Caco-2 (cell line): ENCODE measurements at regions not wholly inside any gene's neighbourhood (a gene's known extent, or its start where the extent isn't known, plus 50 kb on each side); places are given as distances from the start of the nearest gene placed in this dataset.

ENCODE experiments used
- BruUV-seq: library from RNA; stranded (reverse); fragments of 400-500 nt; replicated peaks from 2 replicates; lab custom pipeline; 2021; lab: Mats Ljungman, UMichigan
- CTCF ChIA-PET: fragments of 300-600 bp; sonication (Branson Sonifier 250); formaldehyde crosslinking; loops from one replicate; lab custom pipeline; 2022; ENCODE audit warnings: antibody characterized with exemption; lab: Charles Lee
- POLR2A ChIA-PET: fragments of 300-600 bp; sonication (Branson Sonifier 250); formaldehyde crosslinking; loops from one replicate; lab custom pipeline; 2022; ENCODE audit warnings: antibody characterized with exemption; lab: Charles Lee
- DNase-seq, 2 experiments: peaks; one replicate each; pipeline versions ENCODE4 v3.0.0 to v3.0.0-alpha.2; 2020 to 2022
- H3K27me3 ChIP-seq: replicated peaks from 2 replicates; pipeline ENCODE4 v1.6.0; 2011; ENCODE audit warnings: low read length; ENCODE audit not compliant: control insufficient read depth, insufficient read depth
- H3K36me3 ChIP-seq: 2 replicates; pipeline ENCODE4 v1.5.1; 2011; ENCODE audit warnings: low read length; ENCODE audit not compliant: control insufficient read depth, insufficient read depth
- H3K4me1 ChIP-seq: fragments of 250-450 bp; sonication (Bioruptor Pico); 2 replicates; pipeline ENCODE4 v1.5.1; 2020; ENCODE audit warnings: mild to moderate bottlenecking
- H3K4me3 ChIP-seq: 2 replicates; pipeline ENCODE4 v1.5.1; 2011; ENCODE audit warnings: low read depth, mild to moderate bottlenecking, control low read depth, low read length
- H3K9me3 ChIP-seq: fragments of 250-450 bp; sonication (Bioruptor Pico); 2 replicates; pipeline ENCODE4 v1.5.1; 2020; ENCODE audit warnings: mild to moderate bottlenecking, moderate library complexity
- H3K27ac Mint-ChIP-seq: one replicate; pipeline ENCODE4 v1.8.0; 2022; ENCODE audit warnings: mixed read lengths; ENCODE audit not compliant: unreplicated experiment
- H3K27me3 Mint-ChIP-seq: one replicate; pipeline ENCODE4 v1.8.0; 2022; ENCODE audit warnings: mixed read lengths; ENCODE audit not compliant: insufficient read depth, unreplicated experiment
- H3K36me3 Mint-ChIP-seq: one replicate; pipeline ENCODE4 v1.8.0; 2022; ENCODE audit warnings: mild to moderate bottlenecking, mixed read lengths; ENCODE audit not compliant: insufficient read depth, unreplicated experiment
- H3K4me1 Mint-ChIP-seq: one replicate; pipeline ENCODE4 v1.8.0; 2022; ENCODE audit warnings: low read depth, mixed read lengths; ENCODE audit not compliant: unreplicated experiment
- H3K4me3 Mint-ChIP-seq: one replicate; pipeline ENCODE4 v1.8.0; 2022; ENCODE audit warnings: mild to moderate bottlenecking, moderate library complexity, mixed read lengths; ENCODE audit not compliant: unreplicated experiment
- H3K9me3 Mint-ChIP-seq: one replicate; pipeline ENCODE4 v1.8.0; 2022; ENCODE audit warnings: mixed read lengths; ENCODE audit not compliant: unreplicated experiment
- CTCF ChIP-seq, 2 experiments: fragments of 200-600 bp in 1 of 2; IDR thresholded peaks; 1 replicate in 1 of 2; 2 replicates in 1 of 2; pipeline versions ENCODE4 v1.5.1 to v1.8.0; 2011 to 2022; ENCODE audit warnings: antibody characterized with exemption in 1 of 2, control low read depth in 1 of 2, inconsistent platforms in 1 of 2, low read depth in 1 of 2, low read length in 1 of 2, mild to moderate bottlenecking in 1 of 2, moderate library complexity in 1 of 2; ENCODE audit not compliant: insufficient read depth in 1 of 2, severe bottlenecking in 1 of 2, unreplicated experiment in 1 of 2
- intact Hi-C: fragments of 100-400 bp; cut with micrococcal nuclease; formaldehyde crosslinking; loops from one replicate; pipeline ENCODE4 v1.10.0; 2022; ENCODE audit not compliant: unreplicated experiment

GRCh38 chr9:95724253-95724991, 151.1 kb upstream of the ERCC6L2 start:
- no TSS peak for BruUV-seq
- DNase-seq: no peak
- H3K4me3 ChIP-seq: no peak overlapping the region
- peaks cover 8% of the 10 kb centered on the region for H3K4me1 ChIP-seq
- no peak overlapping the region for H3K4me3 Mint-ChIP-seq
- no peaks in the 10 kb centered on the region for H3K27me3 ChIP-seq
- ChIA-PET POLR2A (no interaction called here), CTCF (no interaction called here)
- H3K36me3 ChIP-seq: no peaks in the 10 kb centered on the region
- peaks cover 14% of the 10 kb centered on the region for H3K9me3 Mint-ChIP-seq
- H3K9me3 ChIP-seq: no peaks in the 10 kb centered on the region
- no peaks in the 10 kb centered on the region for H3K36me3 Mint-ChIP-seq
- intact Hi-C loops: loop anchor here (10.0 kb wide), 1 partner anchor 390 kb away; no protein-coding TSS in a partner anchor
- H3K27ac Mint-ChIP-seq: no peak overlapping the region
- TF ChIP-seq CTCF (IDR thresholded peaks at IDR 0.05; ENCODE audit: insufficient read depth in 1 of 2, low read depth in 1 of 2, low read length in 1 of 2, severe bottlenecking in 1 of 2, unreplicated experiment in 1 of 2): no peak
- no peaks in the 10 kb centered on the region for H3K27me3 Mint-ChIP-seq
- peaks cover 16% of the 10 kb centered on the region for H3K4me1 Mint-ChIP-seq

DNA sequence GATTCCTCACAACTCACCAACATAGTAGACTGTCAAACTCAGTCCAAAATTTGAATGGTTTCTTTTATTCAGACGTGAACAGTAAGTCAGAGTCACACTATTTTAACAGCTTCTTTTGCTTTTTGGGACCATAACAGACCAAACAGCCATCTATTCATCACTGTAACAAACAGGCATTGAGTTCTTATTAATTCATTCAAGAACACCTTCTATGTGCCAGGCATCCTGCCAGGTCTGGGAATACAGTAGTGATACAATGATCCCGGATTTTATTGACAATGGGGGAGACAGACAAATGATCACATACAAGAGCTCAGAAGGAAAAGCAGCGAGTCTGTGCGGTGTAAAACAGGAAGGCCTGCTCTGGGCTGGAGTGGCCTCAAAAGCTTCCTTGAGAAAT, 153.3 kb upstream of the ERCC6L2 start:
- CTCF ChIA-PET: no interaction called here
- intact Hi-C loops: loop anchor here (10.0 kb wide), 1 partner anchor 393 kb away; no protein-coding TSS in a partner anchor

DNA sequence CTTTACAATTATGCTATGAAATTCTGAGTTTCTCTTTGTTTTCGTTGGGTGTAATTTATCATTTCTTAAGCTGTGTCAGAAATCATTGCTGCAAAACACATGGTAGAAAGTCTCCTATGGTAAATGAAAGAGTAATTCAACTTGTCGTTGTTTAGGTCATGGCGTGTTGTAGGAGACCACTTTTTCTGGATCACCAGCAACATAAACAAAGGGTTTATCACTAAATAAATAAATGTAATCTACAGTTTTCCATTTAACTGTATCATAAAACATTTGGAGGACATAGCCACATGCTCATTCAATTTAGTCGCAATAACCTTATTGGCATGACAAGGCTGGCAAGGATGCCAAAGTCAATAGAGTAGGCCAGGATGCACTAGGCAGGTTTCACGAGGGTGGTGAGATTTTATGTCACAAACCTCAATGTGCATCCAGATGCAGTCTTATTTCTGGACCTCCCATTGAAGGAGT, 154.4 kb upstream of the ERCC6L2 start:
- intact Hi-C loops: loop anchor here (10.0 kb wide), 1 partner anchor 394 kb away; no protein-coding TSS in a partner anchor
- H3K9me3 Mint-ChIP-seq: peaks cover 36% of the 10 kb centered on the region

More for the DNA sequence above, 153.3 kb upstream of the ERCC6L2 start:
- no peaks in the 10 kb centered on the region for H3K36me3 ChIP-seq
- no peak overlapping the region for H3K27ac Mint-ChIP-seq
- H3K9me3 ChIP-seq: 0 out of 2 replicates have a peak, but pooled peaks cover 3% of the 10 kb centered on the region
- DNase-seq: no peak
- POLR2A ChIA-PET: no interaction called here
- H3K4me3 Mint-ChIP-seq: no peak overlapping the region
- no peak overlapping the region for H3K4me3 ChIP-seq
- no peaks in the 10 kb centered on the region for H3K27me3 Mint-ChIP-seq
- BruUV-seq: no TSS peak
- no peaks in the 10 kb centered on the region for H3K36me3 Mint-ChIP-seq
- no peaks in the 10 kb centered on the region for H3K27me3 ChIP-seq
- no peak for TF ChIP-seq CTCF (IDR thresholded peaks at IDR 0.05; ENCODE audit: insufficient read depth in 1 of 2, low read depth in 1 of 2, low read length in 1 of 2, severe bottlenecking in 1 of 2, unreplicated experiment in 1 of 2)
- peaks cover 16% of the 10 kb centered on the region for H3K4me1 Mint-ChIP-seq
- H3K4me1 ChIP-seq: peaks cover 16% of the 10 kb centered on the region
- peaks cover 27% of the 10 kb centered on the region for H3K9me3 Mint-ChIP-seq

More for the DNA sequence above, 154.4 kb upstream of the ERCC6L2 start:
- no peak overlapping the region for H3K4me3 ChIP-seq
- ChIA-PET CTCF (no interaction called here), POLR2A (no interaction called here)
- no peak for TF ChIP-seq CTCF (IDR thresholded peaks at IDR 0.05; ENCODE audit: insufficient read depth in 1 of 2, low read depth in 1 of 2, low read length in 1 of 2, severe bottlenecking in 1 of 2, unreplicated experiment in 1 of 2)
- no peaks in the 10 kb centered on the region for H3K27me3 ChIP-seq
- no peak for DNase-seq
- peaks cover 16% of the 10 kb centered on the region for H3K4me1 Mint-ChIP-seq
- BruUV-seq: no TSS peak
- H3K4me1 ChIP-seq: peaks cover 16% of the 10 kb centered on the region
- no peaks in the 10 kb centered on the region for H3K36me3 ChIP-seq
- no peaks in the 10 kb centered on the region for H3K36me3 Mint-ChIP-seq
- H3K9me3 ChIP-seq: 0 out of 2 replicates have a peak, but pooled peaks cover 3% of the 10 kb centered on the region
- no peak overlapping the region for H3K4me3 Mint-ChIP-seq
- H3K27ac Mint-ChIP-seq: no peak overlapping the region
- H3K27me3 Mint-ChIP-seq: no peaks in the 10 kb centered on the region
